B cell (primary cell): ENCODE measurements at regions not wholly inside any gene's neighbourhood (a gene's known extent, or its start where the extent isn't known, plus 50 kb on each side); places are given as distances from the start of the nearest gene placed in this dataset.

Experiments
- EZH2 ChIP-seq: IDR thresholded peaks from 2 replicates; pipeline ENCODE4 v1.6.1; 2012; ENCODE audit warnings: borderline replicate concordance, low read depth, mild to moderate bottlenecking, moderate library complexity, low read length; ENCODE audit not compliant: insufficient read depth, poor library complexity, severe bottlenecking
- TF ChIP-seq, protein P1 (sequence below): fragments of 200-600 bp; IDR thresholded peaks from one replicate; pipeline ENCODE4 v1.8.0; 2022; ENCODE audit warnings: antibody characterized with exemption, mild to moderate bottlenecking

DNA sequence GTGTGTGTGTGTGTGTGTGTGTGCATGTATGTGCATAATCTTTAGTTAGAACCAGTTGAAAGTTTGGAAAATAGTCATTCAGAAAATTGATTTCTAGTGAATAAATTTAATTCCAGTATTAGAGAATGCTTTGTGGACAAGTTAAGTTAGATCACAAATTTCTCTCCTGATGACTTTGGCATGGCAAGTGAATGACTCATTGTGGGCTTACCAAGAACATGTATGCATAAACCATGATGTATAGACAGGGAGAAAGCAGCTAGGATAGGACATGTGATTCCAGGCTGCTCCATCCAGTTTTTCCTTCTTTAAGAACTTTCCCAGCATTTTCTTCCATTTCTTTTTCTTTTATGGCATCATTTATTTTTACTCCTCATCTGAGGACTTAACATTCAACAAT is 85.7 kb upstream of the SGCD start:
- TF ChIP-seq, protein P1, sequence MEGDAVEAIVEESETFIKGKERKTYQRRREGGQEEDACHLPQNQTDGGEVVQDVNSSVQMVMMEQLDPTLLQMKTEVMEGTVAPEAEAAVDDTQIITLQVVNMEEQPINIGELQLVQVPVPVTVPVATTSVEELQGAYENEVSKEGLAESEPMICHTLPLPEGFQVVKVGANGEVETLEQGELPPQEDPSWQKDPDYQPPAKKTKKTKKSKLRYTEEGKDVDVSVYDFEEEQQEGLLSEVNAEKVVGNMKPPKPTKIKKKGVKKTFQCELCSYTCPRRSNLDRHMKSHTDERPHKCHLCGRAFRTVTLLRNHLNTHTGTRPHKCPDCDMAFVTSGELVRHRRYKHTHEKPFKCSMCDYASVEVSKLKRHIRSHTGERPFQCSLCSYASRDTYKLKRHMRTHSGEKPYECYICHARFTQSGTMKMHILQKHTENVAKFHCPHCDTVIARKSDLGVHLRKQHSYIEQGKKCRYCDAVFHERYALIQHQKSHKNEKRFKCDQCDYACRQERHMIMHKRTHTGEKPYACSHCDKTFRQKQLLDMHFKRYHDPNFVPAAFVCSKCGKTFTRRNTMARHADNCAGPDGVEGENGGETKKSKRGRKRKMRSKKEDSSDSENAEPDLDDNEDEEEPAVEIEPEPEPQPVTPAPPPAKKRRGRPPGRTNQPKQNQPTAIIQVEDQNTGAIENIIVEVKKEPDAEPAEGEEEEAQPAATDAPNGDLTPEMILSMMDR, result no peak
- TF ChIP-seq EZH2, result no peak
